ENCODE measurements at regions not wholly inside any gene's neighbourhood (a gene's known extent, or its start where the extent isn't known, plus 50 kb on each side); places are given as distances from the start of the nearest gene placed in this dataset.
"Not testable (repeated sequence)": the region's sequence is repeated elsewhere in the genome, so short reads cannot be mapped to it uniquely, and the experiment has no call there.

- no peak for DNase-seq (ENCODE audit: low read depth)
These were observed 249.7 kb upstream of the BTG1 start for GRCh38 chr12:92395322-92395721.

- DNase-seq (ENCODE audit: low read depth), result no peak
These were observed 249.2 kb upstream of the BTG1 start for GRCh38 chr12:92394895-92395294.

GRCh38 chr12:92393504-92393903 lies 247.9 kb upstream of the BTG1 start:
- DNase-seq (ENCODE audit: low read depth), result no peak

GRCh38 chr12:92391726-92392125 lies 246.1 kb upstream of the BTG1 start:
- DNase-seq (ENCODE audit: low read depth), result not testable (repeated sequence)

GRCh38 chr12:92389466-92389865 lies 243.8 kb upstream of the BTG1 start:
- DNase-seq (ENCODE audit: low read depth), result no peak

- no peak for DNase-seq (ENCODE audit: low read depth)
These were observed 239.7 kb upstream of the BTG1 start for GRCh38 chr12:92385296-92385695.

- no peak for DNase-seq (ENCODE audit: low read depth)
These were observed 238.9 kb upstream of the BTG1 start for GRCh38 chr12:92384571-92384970.

GRCh38 chr12:92382383-92382878 lies 236.8 kb upstream of the BTG1 start:
- no peak for DNase-seq (ENCODE audit: low read depth)

- no peak for DNase-seq (ENCODE audit: low read depth)
These were observed 236.2 kb upstream of the BTG1 start for GRCh38 chr12:92381856-92382255.

- no peak for DNase-seq (ENCODE audit: low read depth)
These were observed 233.2 kb upstream of the BTG1 start for GRCh38 chr12:92378682-92379479.

- DNase-seq (ENCODE audit: low read depth), result not testable (repeated sequence)
These were observed 229.9 kb upstream of the BTG1 start for GRCh38 chr12:92375504-92375903.

GRCh38 chr12:92370828-92371227 lies 225.2 kb upstream of the BTG1 start:
- DNase-seq (ENCODE audit: low read depth), result no peak

- DNase-seq (ENCODE audit: low read depth), result no peak
These were observed 224.0 kb upstream of the BTG1 start for GRCh38 chr12:92369636-92370035.

- DNase-seq (ENCODE audit: low read depth), result no peak
These were observed 223.4 kb upstream of the BTG1 start for GRCh38 chr12:92369056-92369455.

GRCh38 chr12:92365836-92366235 lies 220.2 kb upstream of the BTG1 start:
- DNase-seq (ENCODE audit: low read depth), result no peak

GRCh38 chr12:92365333-92365732 lies 219.7 kb upstream of the BTG1 start:
- DNase-seq (ENCODE audit: low read depth), result no peak

GRCh38 chr12:92363295-92364146 lies 217.9 kb upstream of the BTG1 start:
- DNase-seq (ENCODE audit: low read depth), result no peak

- no peak for DNase-seq (ENCODE audit: low read depth)
These were observed 217.1 kb upstream of the BTG1 start for GRCh38 chr12:92362785-92363184.

GRCh38 chr12:92362126-92362525 lies 216.5 kb upstream of the BTG1 start:
- DNase-seq (ENCODE audit: low read depth), result no peak

GRCh38 chr12:92360543-92360942 lies 214.9 kb upstream of the BTG1 start:
- no peak for DNase-seq (ENCODE audit: low read depth)

GRCh38 chr12:92359581-92360209 lies 214.0 kb upstream of the BTG1 start:
- DNase-seq (ENCODE audit: low read depth), result no peak

GRCh38 chr12:92357584-92358261 lies 212.1 kb upstream of the BTG1 start:
- no peak for DNase-seq (ENCODE audit: low read depth)

All from stimulated activated CD8-positive, alpha-beta memory T cell treated with anti-CD3 and anti-CD28 coated beads, Interleukin-15, amount 100 ng/mL, for 24 hours (primary cell).